GM12878 (cell line): ENCODE measurements at regions not wholly inside any gene's neighbourhood (a gene's known extent, or its start where the extent isn't known, plus 50 kb on each side); places are given as distances from the start of the nearest gene placed in this dataset.

Experiments
- BMI1 ChIP-seq: fragments of 450-650 bp; IDR thresholded peaks from 2 replicates; pipeline ENCODE4 v1.6.1; 2016; ENCODE audit warnings: mild to moderate bottlenecking, moderate library complexity, borderline replicate concordance
- CTCF ChIP-seq, 3 experiments: IDR thresholded peaks in 2 of 3; conservative IDR thresholded peaks in 1 of 3; 2 replicates each; pipeline ENCODE4 v1.5.1; 2011; ENCODE audit warnings: low read depth in 3 of 3, low read length in 3 of 3, mild to moderate bottlenecking in 3 of 3, control low read depth in 2 of 3, moderate library complexity in 2 of 3, inconsistent platforms in 1 of 3, mixed read lengths in 1 of 3; ENCODE audit not compliant: control insufficient read depth in 2 of 3, insufficient read depth in 1 of 3; ENCODE audit errors: extremely low read depth in 1 of 3
- ESRRA ChIP-seq: IDR thresholded peaks from 2 replicates; pipeline ENCODE4 v1.6.1; 2012; ENCODE audit warnings: mild to moderate bottlenecking, low read length, improper control_type of control experiment
- FOXK2 ChIP-seq: fragments of 450-650 bp; IDR thresholded peaks from 2 replicates; pipeline ENCODE4 v1.6.1; 2017; ENCODE audit warnings: mild to moderate bottlenecking, moderate library complexity
- IKZF1 ChIP-seq: fragments of 450-650 bp; conservative IDR thresholded peaks from 2 replicates; pipeline ENCODE4 v1.6.1; 2017; ENCODE audit warnings: antibody characterized with exemption, mild to moderate bottlenecking
- RCOR1 ChIP-seq: conservative IDR thresholded peaks from 2 replicates; pipeline ENCODE4 v1.6.1; 2012; ENCODE audit warnings: low read depth, low read length, improper control_type of control experiment
- REST ChIP-seq: IDR thresholded peaks from 2 replicates; pipeline ENCODE4 v1.6.1; 2012; ENCODE audit warnings: mild to moderate bottlenecking, low read depth, low read length
- SIN3A ChIP-seq: IDR thresholded peaks from 2 replicates; pipeline ENCODE4 v1.6.1; 2012; ENCODE audit warnings: low read depth, low read length, improper control_type of control experiment
- TCF7 ChIP-seq: IDR thresholded peaks from 2 replicates; pipeline ENCODE4 v1.6.1; 2014; ENCODE audit warnings: antibody characterized with exemption, borderline replicate concordance
- TF ChIP-seq, protein P1 (sequence below): IDR thresholded peaks from 2 replicates; pipeline ENCODE4 v1.6.1; 2012; ENCODE audit warnings: low read depth, low read length, improper control_type of control experiment

DNA sequence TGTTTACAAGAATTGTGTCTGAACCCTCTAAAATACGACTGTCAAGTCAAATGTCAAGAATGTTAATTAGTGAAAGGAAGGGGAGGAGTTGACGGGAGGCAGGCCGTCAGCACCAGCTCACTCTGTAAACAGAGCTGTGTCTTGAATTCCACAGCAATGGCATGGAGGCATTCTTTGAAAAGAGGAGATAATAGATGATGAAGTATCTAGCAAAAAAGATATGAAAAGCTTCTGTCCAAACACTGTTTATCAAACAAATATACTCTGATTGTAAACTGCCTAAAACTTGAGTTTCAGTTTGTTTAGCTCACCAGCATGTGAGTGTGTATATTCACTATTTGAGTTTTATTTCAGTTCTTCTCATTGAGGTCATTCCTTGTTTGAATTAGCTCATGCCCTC is 94.7 kb upstream of the CDC42EP3 start:
- TF ChIP-seq CTCF (IDR thresholded peaks at IDR 0.05 in 2 of 3, conservative IDR thresholded peaks at IDR 0.05 in 1 of 3; ENCODE audit: control insufficient read depth in 2 of 3, extremely low read depth in 1 of 3, insufficient read depth in 1 of 3, low read depth in 3 of 3, low read length in 3 of 3) (no peak), ESRRA (no peak), TCF7 (no peak), RCOR1 (no peak), REST (no peak), SIN3A (no peak), IKZF1 (no peak), BMI1 (no peak), FOXK2 (no peak)
- TF ChIP-seq, protein P1, sequence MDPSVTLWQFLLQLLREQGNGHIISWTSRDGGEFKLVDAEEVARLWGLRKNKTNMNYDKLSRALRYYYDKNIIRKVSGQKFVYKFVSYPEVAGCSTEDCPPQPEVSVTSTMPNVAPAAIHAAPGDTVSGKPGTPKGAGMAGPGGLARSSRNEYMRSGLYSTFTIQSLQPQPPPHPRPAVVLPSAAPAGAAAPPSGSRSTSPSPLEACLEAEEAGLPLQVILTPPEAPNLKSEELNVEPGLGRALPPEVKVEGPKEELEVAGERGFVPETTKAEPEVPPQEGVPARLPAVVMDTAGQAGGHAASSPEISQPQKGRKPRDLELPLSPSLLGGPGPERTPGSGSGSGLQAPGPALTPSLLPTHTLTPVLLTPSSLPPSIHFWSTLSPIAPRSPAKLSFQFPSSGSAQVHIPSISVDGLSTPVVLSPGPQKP, result no peak
